Neural cell (in vitro differentiated cells): ENCODE measurements at regions not wholly inside any gene's neighbourhood (a gene's known extent, or its start where the extent isn't known, plus 50 kb on each side); places are given as distances from the start of the nearest gene placed in this dataset.
A peak's percentile ranks its signal among the peaks of the same experiment; 100 is the strongest.

ENCODE experiments used
- H2AFZ ChIP-seq: fragments of 200-600, 300-800 bp; sonication (generic), shearing (Covaris generic); 2 replicates; pipeline ENCODE4 v1.6.0; 2014; ENCODE audit warnings: low read depth, mild to moderate bottlenecking, antibody characterized with exemption, low read length, moderate library complexity
- H3F3A ChIP-seq: fragments of 200-600 bp; shearing (Covaris generic); 2 replicates; pipeline ENCODE4 v1.6.1; 2016; ENCODE audit warnings: mild to moderate bottlenecking, moderate library complexity, mixed read lengths, antibody characterized with exemption, low read length; ENCODE audit not compliant: insufficient read depth, poor library complexity, severe bottlenecking
- H3K27ac ChIP-seq: fragments of 200-600, 300-800 bp; sonication (generic), shearing (Covaris generic); 2 replicates; pipeline ENCODE4 v1.5.1; 2014; ENCODE audit warnings: mild to moderate bottlenecking, low read length, moderate library complexity
- H3K27me3 ChIP-seq: fragments of 300-800, 200-600 bp; sonication (generic), shearing (Covaris generic); 2 replicates; pipeline ENCODE4 v1.6.0; 2014; ENCODE audit warnings: mild to moderate bottlenecking, low read depth, low read length, moderate library complexity; ENCODE audit not compliant: insufficient read depth
- H3K36me3 ChIP-seq: fragments of 300-800, 200-600 bp; sonication (generic), shearing (Covaris generic); 2 replicates; pipeline ENCODE4 v1.5.1; 2014; ENCODE audit warnings: mild to moderate bottlenecking, antibody characterized with exemption, low read length, moderate library complexity; ENCODE audit not compliant: insufficient read depth
- H3K4me2 ChIP-seq: fragments of 300-800, 200-600 bp; sonication (generic), shearing (Covaris generic); 2 replicates; pipeline ENCODE4 v1.6.0; 2014; ENCODE audit warnings: mild to moderate bottlenecking, low read length
- H3K4me3 ChIP-seq: fragments of 300-800, 200-600 bp; sonication (generic), shearing (Covaris generic); 2 replicates; pipeline ENCODE4 v1.5.1; 2014; ENCODE audit warnings: mild to moderate bottlenecking, low read length, moderate library complexity
- H3K79me2 ChIP-seq: fragments of 200-600 bp; shearing (Covaris generic); replicated peaks from 2 replicates; pipeline ENCODE4 v1.6.0; 2014; ENCODE audit warnings: mild to moderate bottlenecking, low read length, moderate library complexity; ENCODE audit not compliant: insufficient read depth
- H3K9ac ChIP-seq: fragments of 300-800, 200-600 bp; sonication (generic), shearing (Covaris generic); 2 replicates; pipeline ENCODE4 v1.6.1; 2016; ENCODE audit warnings: mild to moderate bottlenecking, low read length, mixed read lengths
- H3K9me2 ChIP-seq: fragments of 200-600 bp; shearing (Covaris generic); 2 replicates; pipeline ENCODE4 v1.6.1; 2016; ENCODE audit warnings: mild to moderate bottlenecking, low read length, mixed read lengths; ENCODE audit not compliant: insufficient read depth
- H3K9me3 ChIP-seq: fragments of 200-600, 300-800 bp; sonication (generic), shearing (Covaris generic); 2 replicates; pipeline ENCODE4 v1.6.1; 2016; ENCODE audit warnings: mild to moderate bottlenecking, mixed run types, low read length, moderate library complexity, mixed read lengths
- H4K20me1 ChIP-seq: fragments of 200-600 bp; shearing (Covaris generic); 2 replicates; pipeline ENCODE4 v1.6.1; 2016; ENCODE audit warnings: mild to moderate bottlenecking, mixed run types; ENCODE audit not compliant: insufficient read depth
- CTCF ChIP-seq: fragments of 450-650 bp; IDR thresholded peaks from 2 replicates; pipeline ENCODE4 v1.5.1; 2014; ENCODE audit warnings: antibody characterized with exemption, mild to moderate bottlenecking, moderate library complexity; ENCODE audit not compliant: poor library complexity, severe bottlenecking
- EP300 ChIP-seq: fragments of 450-650 bp; conservative IDR thresholded peaks from 2 replicates; pipeline ENCODE4 v1.6.1; 2014; ENCODE audit warnings: antibody characterized with exemption, mild to moderate bottlenecking, moderate library complexity; ENCODE audit not compliant: poor library complexity, severe bottlenecking
- EZH2 ChIP-seq: fragments of 200-600, 300-800 bp; shearing (Covaris generic), sonication (generic); IDR thresholded peaks from 2 replicates; pipeline ENCODE4 v1.6.1; 2014; ENCODE audit warnings: antibody characterized with exemption, low read length, borderline replicate concordance, mild to moderate bottlenecking; ENCODE audit not compliant: insufficient read depth, poor library complexity, severe bottlenecking
- MXI1 ChIP-seq: fragments of 450-650 bp; conservative IDR thresholded peaks from 2 replicates; pipeline ENCODE4 v1.6.1; 2014; ENCODE audit warnings: antibody characterized with exemption, mild to moderate bottlenecking; ENCODE audit not compliant: poor library complexity, severe bottlenecking
- POLR2AphosphoS5 ChIP-seq: IDR thresholded peaks from 2 replicates; pipeline ENCODE4 v1.6.1; 2012
- RAD21 ChIP-seq: fragments of 450-650 bp; conservative IDR thresholded peaks from 2 replicates; pipeline ENCODE4 v1.6.1; 2014; ENCODE audit warnings: antibody characterized with exemption, mild to moderate bottlenecking, moderate library complexity
- REST ChIP-seq: IDR thresholded peaks from 2 replicates; pipeline ENCODE4 v1.6.1; 2012; ENCODE audit warnings: borderline replicate concordance
- SMC3 ChIP-seq: fragments of 450-650 bp; conservative IDR thresholded peaks from 2 replicates; pipeline ENCODE4 v1.6.1; 2014; ENCODE audit warnings: antibody characterized with exemption, mild to moderate bottlenecking, moderate library complexity; ENCODE audit not compliant: poor library complexity
- TAF1 ChIP-seq: IDR thresholded peaks from 2 replicates; pipeline ENCODE4 v1.6.1; 2012; ENCODE audit warnings: low read depth

GRCh38 chr5:69006030-69006429, 87.8 kb upstream of the SLC30A5 start:
- H3K27me3 ChIP-seq: no peaks in the 10 kb centered on the region
- H4K20me1 ChIP-seq: no peaks in the 10 kb centered on the region
- H3K9me2 ChIP-seq: no peaks in the 10 kb centered on the region
- H3K27ac ChIP-seq: peak overlapping the region; percentile 69
- no peaks in the 10 kb centered on the region for H3K79me2 ChIP-seq
- H3K9me3 ChIP-seq: no peaks in the 10 kb centered on the region
- no peak overlapping the region for H2AFZ ChIP-seq
- no peak overlapping the region for H3K4me3 ChIP-seq
- no peak overlapping the region for H3K9ac ChIP-seq
- TF ChIP-seq MXI1 (no peak), RAD21 (no peak), EP300 (no peak), SMC3 (no peak), POLR2AphosphoS5 (no peak), CTCF (no peak), EZH2 (no peak), REST (no peak), TAF1 (no peak)
- no peaks in the 10 kb centered on the region for H3F3A ChIP-seq
- no peak overlapping the region for H3K4me2 ChIP-seq
- H3K36me3 ChIP-seq: no peaks in the 10 kb centered on the region

- Histone ChIP-seq H3K36me3 (no peaks in the 10 kb centered on the region), H3F3A (no peaks in the 10 kb centered on the region), H3K27me3 (no peaks in the 10 kb centered on the region), H3K79me2 (no peaks in the 10 kb centered on the region), H3K4me3 (peak overlapping the region; percentile 34), H4K20me1 (no peaks in the 10 kb centered on the region), H3K9me2 (no peaks in the 10 kb centered on the region), H3K4me2 (peak overlapping the region; percentile 26), H3K27ac (peak overlapping the region; percentile 69), H3K9me3 (no peaks in the 10 kb centered on the region), H3K9ac (peak overlapping the region; percentile 13), H2AFZ (no peak overlapping the region)
- TF ChIP-seq POLR2AphosphoS5: no peak
- no peak for TF ChIP-seq RAD21
- no peak for TF ChIP-seq TAF1
- no peak for TF ChIP-seq CTCF
- TF ChIP-seq EP300: no peak
- TF ChIP-seq MXI1: no peak
- no peak for TF ChIP-seq REST
- TF ChIP-seq SMC3: no peak
- TF ChIP-seq EZH2: no peak
Observed at GRCh38 chr5:69007163-69007562, 86.7 kb upstream of the SLC30A5 start.
